HG03378 (cell line): ENCODE measurements at regions not wholly inside any gene's neighbourhood (a gene's known extent, or its start where the extent isn't known, plus 50 kb on each side); places are given as distances from the start of the nearest gene placed in this dataset.

Source experiments
- ATAC-seq: cut with Tn5 transposase; IDR thresholded peaks from one replicate; pipeline ENCODE4 v1.9.1; 2021; ENCODE audit warnings: mild to moderate bottlenecking, moderate library complexity; ENCODE audit not compliant: unreplicated experiment

DNA sequence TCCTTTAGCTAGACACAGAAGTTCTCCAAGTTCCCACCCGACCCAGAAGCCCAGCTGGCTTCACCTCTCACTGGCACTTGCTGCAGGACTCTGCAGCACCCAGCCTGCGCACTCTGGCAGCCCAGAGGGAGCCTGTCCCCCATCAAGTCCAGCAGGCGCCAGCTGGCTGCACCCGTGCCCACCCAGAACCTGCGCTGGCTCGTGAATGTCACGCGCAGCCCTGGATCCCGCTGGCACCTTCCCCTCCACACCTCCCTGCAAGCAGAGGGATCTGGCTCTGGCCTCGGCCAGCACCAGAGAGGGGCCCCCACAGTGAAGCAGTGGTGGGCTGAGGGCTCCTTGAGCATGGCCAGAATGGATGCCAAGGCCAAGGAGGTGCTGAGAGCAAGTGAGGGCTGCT is 187.6 kb upstream of the HAND2 start:
- no peak for ATAC-seq

GRCh38 chr4:173714456-173714855 is 184.4 kb upstream of the HAND2 start:
- ATAC-seq: no peak

DNA sequence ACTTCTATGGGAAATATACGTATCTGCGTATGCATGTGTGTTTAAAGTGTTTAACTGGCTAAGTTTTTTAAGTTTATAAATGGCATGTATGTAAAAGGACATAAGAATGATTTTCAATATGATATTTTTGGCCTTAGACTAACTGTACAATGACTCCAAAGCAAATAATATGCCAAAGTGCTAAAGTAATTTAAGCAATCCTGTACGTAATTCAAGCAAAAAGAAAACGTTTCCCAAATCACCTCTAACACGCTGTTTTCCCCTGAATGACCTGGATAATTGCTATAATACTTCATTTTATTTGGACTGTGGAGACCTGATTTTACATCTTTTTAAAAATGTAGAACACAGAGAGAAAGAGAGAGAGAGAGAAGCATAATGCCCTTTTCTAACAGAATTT is 183.0 kb upstream of the HAND2 start:
- ATAC-seq: no peak

DNA sequence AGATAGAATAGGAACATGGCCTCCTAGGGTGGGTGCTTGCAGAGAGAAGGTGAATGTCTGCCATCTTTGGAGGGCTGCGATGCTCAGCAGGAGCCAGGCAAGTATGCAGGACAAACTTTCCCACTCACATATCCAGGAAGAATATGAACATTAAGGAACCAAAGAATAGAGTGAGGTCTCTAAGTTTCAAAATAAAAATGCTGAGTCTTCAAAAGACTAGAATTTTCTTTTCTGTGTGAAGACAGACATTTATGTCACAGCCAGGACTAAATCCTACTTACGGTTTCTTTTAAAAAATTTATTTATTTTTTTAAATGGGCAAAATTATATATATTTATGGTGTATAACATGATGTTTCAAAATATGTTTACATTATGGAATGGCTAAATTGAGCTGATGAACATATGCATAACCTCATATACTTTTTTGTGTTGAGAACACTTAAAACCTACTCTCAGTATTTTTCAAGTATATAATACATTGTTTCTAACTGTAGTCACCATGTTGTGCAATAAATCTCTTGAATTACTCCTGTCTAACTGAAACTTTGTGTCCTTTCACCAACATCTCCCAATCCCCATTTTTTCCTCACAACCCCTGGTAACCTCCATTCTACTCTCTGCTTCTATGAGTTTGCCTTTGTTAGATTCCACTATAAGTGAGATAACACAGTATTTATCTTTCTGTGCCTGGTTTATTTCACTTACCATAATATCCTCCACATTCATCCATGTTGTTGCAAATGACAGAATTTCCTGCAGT is 177.8 kb upstream of the HAND2 start:
- no peak for ATAC-seq

DNA sequence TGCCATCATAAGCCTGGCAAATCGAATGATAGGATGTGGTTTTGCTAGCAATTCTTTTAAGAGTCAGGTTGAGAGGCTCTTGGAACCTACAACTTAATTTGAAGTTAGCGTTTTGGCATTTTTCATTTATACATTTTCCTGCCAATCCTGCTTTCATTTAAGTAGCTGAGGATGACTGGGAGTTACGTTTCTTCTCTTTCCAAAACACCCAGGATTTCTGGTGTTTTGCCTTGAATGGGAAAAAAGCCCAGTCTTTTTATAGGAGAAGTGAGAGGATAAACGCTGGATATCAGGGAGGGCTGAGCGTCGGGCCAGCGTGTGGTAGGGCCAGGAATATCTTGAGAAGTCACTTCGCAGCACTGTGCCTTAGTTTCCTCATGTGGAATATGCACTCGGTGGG is 174.2 kb upstream of the HAND2 start:
- ATAC-seq: no peak

DNA sequence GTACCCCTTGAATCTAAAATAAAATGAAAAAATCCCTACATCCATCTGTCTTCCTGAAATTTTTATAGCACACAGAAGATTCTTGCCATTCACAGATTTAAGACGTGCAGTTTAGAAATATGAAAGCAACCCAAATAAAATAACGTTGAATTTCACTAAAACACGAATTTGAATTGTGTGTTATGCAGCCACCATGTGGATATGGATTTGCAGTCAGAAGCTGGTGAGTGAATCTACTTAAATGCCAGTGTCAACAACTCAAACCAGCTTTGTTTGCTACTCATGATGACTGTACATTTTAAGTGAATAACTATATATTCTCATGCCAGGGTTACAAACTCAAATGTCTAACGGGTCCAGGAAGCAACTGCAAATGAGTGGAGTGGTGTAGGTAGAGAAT is 173.0 kb upstream of the HAND2 start:
- ATAC-seq: no peak

DNA sequence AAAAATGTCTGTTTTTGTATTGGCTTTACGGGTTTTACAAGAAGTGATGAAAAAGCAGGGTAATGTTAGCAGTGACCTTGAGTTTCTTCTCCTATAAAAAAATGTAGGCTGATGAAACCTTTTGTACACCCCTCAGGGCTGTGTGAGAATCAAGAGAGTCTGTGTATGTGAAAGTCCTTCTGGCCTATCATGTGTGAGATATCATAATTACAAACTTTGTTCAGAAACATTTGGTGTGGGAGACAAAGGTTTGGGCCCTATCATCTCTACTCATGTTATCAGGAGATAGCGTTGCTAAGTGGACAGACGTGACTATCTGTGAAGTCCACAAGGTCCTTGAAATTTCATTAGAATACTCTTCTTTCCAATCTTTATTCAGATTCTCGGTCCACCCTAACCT is 170.6 kb upstream of the HAND2 start:
- ATAC-seq: no peak

- ATAC-seq: no peak
Measured at GRCh38 chr4:173699841-173700475, 169.9 kb upstream of the HAND2 start.

DNA sequence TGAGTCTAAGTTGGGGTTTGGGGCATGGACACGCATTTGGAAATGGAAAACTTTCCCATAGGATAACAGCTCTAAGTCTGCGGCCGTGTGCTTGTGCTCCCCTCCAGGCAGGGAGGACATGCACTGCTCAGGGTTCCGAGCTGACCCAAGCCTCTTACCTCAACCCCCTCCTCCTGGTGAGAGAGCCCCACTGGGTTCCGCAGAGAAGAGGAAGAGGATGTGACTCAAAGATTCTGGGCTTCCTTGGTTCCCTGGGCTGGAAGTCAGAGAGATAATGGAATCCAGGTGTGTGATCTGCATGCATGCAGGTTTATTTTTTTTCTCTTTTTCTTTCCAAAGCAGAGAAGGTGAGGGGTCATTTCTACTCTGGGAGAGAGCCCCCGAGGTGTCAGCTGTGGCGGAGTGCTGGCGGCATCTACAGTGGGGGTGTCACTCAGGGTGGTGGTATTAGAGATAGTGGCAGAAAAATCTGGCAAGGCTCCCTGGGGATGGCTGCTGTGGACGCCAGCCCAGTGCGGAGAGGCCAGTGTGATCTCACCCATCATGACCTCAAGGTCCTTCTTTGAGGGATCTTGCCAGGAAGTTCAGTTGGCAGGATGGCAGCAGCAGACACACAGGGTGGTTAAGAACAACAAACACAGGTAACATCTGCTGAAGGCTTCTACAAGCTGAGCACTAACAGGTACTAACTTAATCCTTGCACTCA is 168.7 kb upstream of the HAND2 start:
- ATAC-seq: no peak

DNA sequence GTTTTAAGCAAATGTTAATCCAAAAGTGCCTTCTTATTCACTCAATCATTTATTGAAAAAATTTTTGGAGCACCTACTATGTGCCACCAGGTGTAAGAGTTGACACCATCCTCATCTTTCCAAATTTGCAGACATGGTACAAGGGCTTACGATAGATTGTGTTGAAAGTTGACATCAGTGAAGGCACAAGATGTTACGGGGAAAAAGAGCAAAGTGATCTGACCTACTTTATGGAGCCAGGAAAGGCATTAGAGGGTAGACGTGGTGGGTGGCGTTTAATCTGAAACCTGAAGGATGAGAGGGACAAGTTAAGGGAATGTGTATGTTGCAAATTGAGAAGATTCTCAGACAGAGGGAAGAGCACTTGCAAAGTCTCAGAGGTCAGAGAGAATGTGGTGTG is 167.8 kb upstream of the HAND2 start:
- no peak for ATAC-seq

- no peak for ATAC-seq
Measured at GRCh38 chr4:173696551-173696950, 166.5 kb upstream of the HAND2 start.

DNA sequence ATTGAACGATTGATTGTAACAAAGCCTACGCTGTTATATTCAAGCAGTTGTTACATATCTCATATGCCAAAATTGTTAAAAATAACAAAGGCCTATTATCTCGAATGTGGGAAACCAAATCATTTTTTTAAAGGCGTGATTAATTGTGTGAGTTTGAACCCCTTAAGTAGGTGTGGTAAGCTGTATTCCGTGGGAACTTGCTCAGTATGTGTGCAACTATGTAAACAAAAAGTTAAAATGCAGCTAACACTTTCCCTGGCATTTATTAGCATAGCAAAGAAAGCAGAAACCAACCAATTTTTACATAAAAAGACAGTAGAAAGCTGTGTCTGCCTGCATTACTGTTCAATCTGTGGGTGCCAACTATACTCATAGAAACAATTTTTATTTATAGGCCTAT is 166.0 kb upstream of the HAND2 start:
- no peak for ATAC-seq

DNA sequence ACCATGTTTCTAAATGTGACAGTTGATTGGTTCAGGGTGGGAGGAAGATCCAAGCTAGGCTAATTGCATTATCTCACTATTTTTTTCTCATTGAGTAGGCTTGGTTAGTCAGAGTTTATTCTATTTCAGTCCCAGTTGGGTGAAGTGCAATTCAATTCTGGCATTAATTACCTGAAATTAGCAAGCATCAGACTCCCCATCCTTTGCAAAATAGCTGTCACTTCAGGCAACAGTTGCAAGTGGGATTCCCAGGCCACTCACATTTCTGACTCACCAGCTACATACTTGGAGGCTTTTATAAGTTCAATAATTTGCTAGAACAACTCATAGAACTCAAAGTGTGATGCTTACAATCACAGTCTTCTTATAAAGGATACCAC is 155.8 kb upstream of the HAND2 start:
- ATAC-seq: no peak

GRCh38 chr4:173685165-173685830 is 155.3 kb upstream of the HAND2 start:
- ATAC-seq: no peak

- no peak for ATAC-seq
Measured at GRCh38 chr4:173684223-173684622, 154.2 kb upstream of the HAND2 start.

- ATAC-seq: no peak
Measured at GRCh38 chr4:173682609-173683008, 152.6 kb upstream of the HAND2 start.

DNA sequence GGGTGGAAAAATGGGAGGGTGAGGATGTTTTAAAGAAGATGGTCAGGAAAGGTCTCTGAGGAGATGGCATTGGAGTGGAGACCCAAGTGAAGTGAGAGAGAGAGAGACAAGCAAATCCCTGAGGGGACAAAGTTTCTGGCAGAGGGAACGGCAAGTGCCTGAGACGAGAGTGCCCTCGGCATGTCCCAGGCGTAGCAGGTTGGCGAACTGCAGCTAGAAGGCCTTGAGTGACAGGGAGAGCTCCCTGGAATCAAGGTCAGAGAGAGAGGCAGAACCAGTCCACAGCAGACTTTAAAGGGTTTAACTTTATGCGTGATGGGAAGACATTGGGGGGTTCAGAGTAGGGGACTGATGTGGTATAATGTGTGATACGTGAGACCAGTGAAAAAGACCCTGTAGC is 150.2 kb upstream of the HAND2 start:
- ATAC-seq: no peak

DNA sequence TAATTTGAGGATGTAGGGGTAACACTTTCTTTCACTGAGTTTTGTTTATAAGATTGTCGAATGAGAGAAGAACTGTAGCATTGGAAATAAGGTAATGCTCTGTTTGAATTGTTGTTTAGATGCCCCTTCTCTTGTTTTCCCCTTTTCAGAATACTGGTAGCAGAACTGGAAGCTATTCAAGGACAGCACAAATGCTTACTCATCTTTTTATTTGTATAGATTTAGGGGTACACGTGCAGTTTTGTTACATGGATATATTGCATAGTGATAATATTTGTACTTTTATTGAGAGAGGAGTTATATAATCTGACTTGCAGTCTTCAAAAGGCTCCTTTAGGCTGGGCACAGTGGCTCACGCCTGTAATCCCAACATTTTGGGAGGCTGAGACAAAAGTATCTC is 145.4 kb upstream of the HAND2 start:
- ATAC-seq: no peak

DNA sequence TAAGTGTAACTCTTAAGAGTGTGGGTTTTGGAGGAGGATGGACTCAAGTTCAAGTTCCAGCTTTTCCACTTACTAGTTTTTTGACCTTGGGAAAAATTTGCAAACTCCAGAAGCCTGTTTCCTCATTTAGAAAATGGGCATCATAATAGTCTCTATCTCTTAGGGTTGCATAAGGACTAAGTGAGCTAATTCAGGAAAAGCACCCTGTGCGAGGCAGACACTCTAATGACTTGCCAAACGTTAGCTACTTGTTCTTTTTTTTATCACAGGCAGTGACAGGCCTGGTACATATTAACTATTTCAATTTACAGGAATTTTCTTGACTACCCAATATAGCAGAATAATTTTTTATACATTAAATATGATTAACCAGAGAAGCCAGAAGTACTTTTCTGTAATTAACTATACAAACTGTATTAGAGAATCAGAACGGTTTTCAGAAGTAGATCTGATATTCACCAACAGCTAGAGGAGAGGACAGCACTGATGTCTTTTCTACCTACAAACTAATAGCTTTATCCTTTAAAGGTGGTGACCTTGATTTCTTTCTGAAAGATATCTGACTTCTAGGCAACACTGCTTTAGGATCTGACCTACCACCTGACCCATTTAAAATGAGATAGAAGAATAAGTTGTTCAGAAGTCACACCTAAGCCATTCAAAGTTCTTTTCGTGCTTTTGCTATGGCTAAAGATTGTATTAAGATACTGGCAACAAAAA is 139.6 kb upstream of the HAND2 start:
- ATAC-seq: no peak

DNA sequence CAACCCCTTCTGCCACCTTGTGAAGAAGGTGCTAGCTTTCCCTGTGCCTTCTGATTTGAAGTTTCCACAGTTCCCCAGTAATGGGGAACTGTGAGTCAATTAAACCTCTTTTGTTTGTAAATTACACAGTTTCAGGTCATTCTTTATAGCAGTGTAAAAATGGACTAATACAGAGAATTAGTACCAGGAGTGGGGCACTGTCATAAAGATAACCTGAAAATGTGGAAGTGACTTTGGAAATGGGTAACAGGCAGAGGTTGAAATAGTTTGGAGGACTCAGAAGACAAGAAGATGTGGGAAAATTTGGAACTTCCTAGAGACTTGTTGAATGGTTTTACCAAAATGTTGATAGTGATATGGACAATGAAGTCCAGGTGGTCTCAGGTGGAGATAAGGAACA is 131.0 kb upstream of the HAND2 start:
- ATAC-seq: no peak

DNA sequence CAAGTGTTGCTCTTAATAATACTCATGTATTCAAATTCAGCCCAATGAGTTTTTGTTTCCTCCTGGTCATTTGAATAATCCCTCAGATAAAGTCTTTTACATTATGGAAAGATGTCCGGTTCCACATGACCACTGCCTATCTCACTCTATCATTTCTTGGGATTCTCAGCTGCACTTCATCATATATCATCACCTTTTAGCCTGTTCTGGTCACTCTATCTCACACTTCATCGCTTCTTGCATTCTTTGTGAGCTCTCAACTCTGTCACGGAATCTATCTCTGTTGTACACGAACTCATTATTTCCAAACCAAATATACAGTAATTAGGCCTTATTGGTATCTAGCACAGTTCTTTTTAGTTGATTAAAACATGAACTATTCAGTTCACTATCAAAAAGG is 126.9 kb upstream of the HAND2 start:
- no peak for ATAC-seq
